ENCODE measurements at regions not wholly inside any gene's neighbourhood (a gene's known extent, or its start where the extent isn't known, plus 50 kb on each side); places are given as distances from the start of the nearest gene placed in this dataset.

GRCh38 chr13:87324558-87324957, 346.6 kb upstream of the SLITRK5 start:
- in situ Hi-C loops (cut with HindIII; ENCODE audit: extremely low pct_ligation_motif_present, low pct_unique_long_range_greater_than_20kb) = no loop called here
- FAIRE-seq = no peak
- TF ChIP-seq ZNF646 (CRISPR knock-in tag; IDR thresholded peaks at IDR 0.05) (no peak), SP2 (CRISPR knock-in tag; IDR thresholded peaks at IDR 0.05) (no peak), ZNF280B (CRISPR knock-in tag; IDR thresholded peaks at IDR 0.05; ENCODE audit: borderline replicate concordance) (no peak), MAFG (CRISPR knock-in tag; IDR thresholded peaks at IDR 0.05) (no peak), ZBTB7A (CRISPR knock-in tag; IDR thresholded peaks at IDR 0.05) (no peak), SRSF9 (IDR thresholded peaks at IDR 0.05; ENCODE audit: borderline replicate concordance, insufficient read depth, low read depth, low read length, poor library complexity, severe bottlenecking) (no peak), ZNF224 (CRISPR knock-in tag; IDR thresholded peaks at IDR 0.05) (no peak), BRF2 (CRISPR knock-in tag; IDR thresholded peaks at IDR 0.05) (no peak), RAD51 (IDR thresholded peaks at IDR 0.05; ENCODE audit: borderline replicate concordance) (no peak), ZNF354B (CRISPR knock-in tag; IDR thresholded peaks at IDR 0.05) (no peak), PCBP2 (optimal IDR thresholded peaks at IDR 0.05; ENCODE audit: low read depth, low read length, poor library complexity, severe bottlenecking) (no peak), MNT (IDR thresholded peaks at IDR 0.05) (no peak)

More at GRCh38 chr13:87324558-87324957, 346.6 kb upstream of the SLITRK5 start:
- Histone ChIP-seq H3K27ac (ENCODE audit: extremely low read length, insufficient read depth, low read length) (no peak overlapping the region), H3K36me3 (replicated peaks in 1 of 2; ENCODE audit: control insufficient read depth in 1 of 2, insufficient read depth in 2 of 2, low read length in 2 of 2) (no peaks in the 10 kb centered on the region), H3K4me2 (ENCODE audit: low read depth, low read length) (no peak overlapping the region), H2AFZ (ENCODE audit: low read length) (no peak overlapping the region), H3K4me3 (replicated peaks in 1 of 3; ENCODE audit: insufficient read depth in 1 of 3, low read depth in 2 of 3, low read length in 3 of 3) (no peak overlapping the region), H3K79me2 (ENCODE audit: insufficient read depth, low read length) (no peaks in the 10 kb centered on the region), H3K9ac (ENCODE audit: insufficient read depth, low read depth, low read length) (no peak overlapping the region), H4K20me1 (ENCODE audit: insufficient read depth, low read length) (no peaks in the 10 kb centered on the region), H3K4me1 (ENCODE audit: insufficient read depth, low read length) (no peaks in the 10 kb centered on the region), H3K27me3 (ENCODE audit: control insufficient read depth in 1 of 2, insufficient read depth in 2 of 2, low read length in 2 of 2) (no peaks in the 10 kb centered on the region; a peak in 1 of 5 replicates), H3K9me3 (ENCODE audit: low read length) (no peaks in the 10 kb centered on the region)
- no peak for ATAC-seq
- ChIA-PET POLR2A (no interaction called here), CTCF (ENCODE audit: low intra/inter-chr PET ratio, low total read pairs) (no interaction called here)
- WGBS (ENCODE audit: low lambda C conversion rate) = 24% methylated on average over 3 of the region's 3 CpGs
- no TSS peak for BruUV-seq (replicated peaks)
- intact Hi-C loops (cut with micrococcal nuclease; ENCODE audit: unreplicated experiment) = no loop called here
- DNase-seq (ENCODE audit: low spot score) = no peak

All from HepG2 (cell line).